ENCODE measurements at regions not wholly inside any gene's neighbourhood (a gene's known extent, or its start where the extent isn't known, plus 50 kb on each side); places are given as distances from the start of the nearest gene placed in this dataset.

DNA sequence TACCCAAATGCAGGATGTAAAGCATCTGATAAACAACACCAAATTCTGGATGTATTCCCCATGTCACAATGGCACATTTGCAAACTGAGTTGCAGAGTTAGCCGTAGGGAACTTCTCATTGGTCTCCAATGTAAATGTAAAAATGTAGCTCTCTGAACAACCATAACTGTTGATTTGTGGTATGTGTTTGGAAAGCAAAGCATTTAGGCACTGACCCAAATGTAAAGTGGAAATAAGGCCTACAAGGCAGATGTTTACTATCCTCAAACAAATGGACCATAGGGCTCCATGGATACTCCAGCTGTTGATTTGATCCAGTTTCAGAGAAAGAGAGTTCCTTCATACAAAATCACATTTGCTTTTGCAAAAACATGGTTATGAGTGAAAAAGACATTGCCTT, 223.0 kb upstream of the ELAC2 start:
- no peaks in the 10 kb centered on the region for H3K36me3 ChIP-seq
- no peak overlapping the region for H3K4me3 ChIP-seq
- H3K9me3 ChIP-seq, result no peaks in the 10 kb centered on the region
- no peak overlapping the region for H3K27ac ChIP-seq
- WGBS, 3 donors, result 72 to 84% (median 83%) methylated on average over 1 of the region's 1 CpG
- DNase-seq, result no peak
- intact Hi-C loops (cut with DNase I), result no loop called here
- H3K4me1 ChIP-seq (ENCODE audit: insufficient read depth), result no peaks in the 10 kb centered on the region
- TF ChIP-seq POLR2A (IDR thresholded peaks at IDR 0.05), result no peak
- TF ChIP-seq CTCF (IDR thresholded peaks at IDR 0.05), result no peak
- TF ChIP-seq EP300 (IDR thresholded peaks at IDR 0.05), result no peak
- no peaks in the 10 kb centered on the region for H3K27me3 ChIP-seq

- no peaks in the 10 kb centered on the region for H3K9me3 ChIP-seq
- TF ChIP-seq CTCF (IDR thresholded peaks at IDR 0.05), result no peak
- DNase-seq, result no peak
- H3K4me3 ChIP-seq, result no peak overlapping the region
- no peaks in the 10 kb centered on the region for H3K27me3 ChIP-seq
- H3K27ac ChIP-seq, result no peak overlapping the region
- H3K4me1 ChIP-seq (ENCODE audit: insufficient read depth), result no peaks in the 10 kb centered on the region
- 48 to 53% (median 51%) methylated on average over 11 of the region's 11 CpGs for WGBS, 3 donors
- H3K36me3 ChIP-seq, result no peaks in the 10 kb centered on the region
- intact Hi-C loops (cut with DNase I), result no loop called here
Observed at GRCh38 chr17:13230350-13231264, 212.8 kb upstream of the ELAC2 start.

- Histone ChIP-seq H3K4me1 (ENCODE audit: insufficient read depth) (no peaks in the 10 kb centered on the region), H3K36me3 (no peaks in the 10 kb centered on the region), H3K27ac (no peak overlapping the region), H3K4me3 (no peak overlapping the region), H3K27me3 (no peaks in the 10 kb centered on the region), H3K9me3 (no peaks in the 10 kb centered on the region)
- 46 to 53% (median 47%) methylated on average over 2 of the region's 2 CpGs for WGBS, 3 donors
- TF ChIP-seq EP300 (IDR thresholded peaks at IDR 0.05) (no peak), POLR2A (IDR thresholded peaks at IDR 0.05) (no peak), CTCF (IDR thresholded peaks at IDR 0.05) (no peak)
- intact Hi-C loops (cut with DNase I), result no loop called here
- DNase-seq, result no peak
Observed at GRCh38 chr17:13228225-13228624, 210.4 kb upstream of the ELAC2 start.

DNA sequence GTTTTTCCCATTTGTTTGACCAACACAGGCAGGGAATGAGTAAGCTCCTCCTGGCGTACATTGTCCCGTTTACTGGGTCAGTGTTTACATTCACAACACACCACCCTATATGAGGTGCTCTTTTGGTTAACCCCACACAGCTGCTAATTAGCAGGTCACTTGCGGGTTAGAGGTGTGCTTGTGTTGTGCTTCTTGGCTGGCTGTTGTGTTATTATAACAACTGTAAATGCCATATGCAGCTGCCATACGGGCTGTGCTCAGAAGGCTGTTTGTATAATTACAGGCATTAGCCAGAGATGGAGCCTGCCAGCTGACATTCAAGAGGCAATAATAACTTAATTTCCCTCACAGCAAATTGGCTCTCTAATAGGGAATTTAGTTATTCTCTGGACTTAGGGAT, 205.1 kb upstream of the ELAC2 start:
- no peaks in the 10 kb centered on the region for H3K36me3 ChIP-seq
- intact Hi-C loops (cut with DNase I), result no loop called here
- TF ChIP-seq POLR2A (IDR thresholded peaks at IDR 0.05) (no peak), EP300 (IDR thresholded peaks at IDR 0.05) (no peak)
- H3K4me3 ChIP-seq, result no peak overlapping the region
- DNase-seq, result no peak
- no peaks in the 10 kb centered on the region for H3K9me3 ChIP-seq
- H3K27ac ChIP-seq, result no peak overlapping the region
- 35 to 45% (median 38%) methylated on average over 4 of the region's 4 CpGs for WGBS, 3 donors
- H3K4me1 ChIP-seq (ENCODE audit: insufficient read depth), result no peaks in the 10 kb centered on the region
- no peaks in the 10 kb centered on the region for H3K27me3 ChIP-seq

DNA sequence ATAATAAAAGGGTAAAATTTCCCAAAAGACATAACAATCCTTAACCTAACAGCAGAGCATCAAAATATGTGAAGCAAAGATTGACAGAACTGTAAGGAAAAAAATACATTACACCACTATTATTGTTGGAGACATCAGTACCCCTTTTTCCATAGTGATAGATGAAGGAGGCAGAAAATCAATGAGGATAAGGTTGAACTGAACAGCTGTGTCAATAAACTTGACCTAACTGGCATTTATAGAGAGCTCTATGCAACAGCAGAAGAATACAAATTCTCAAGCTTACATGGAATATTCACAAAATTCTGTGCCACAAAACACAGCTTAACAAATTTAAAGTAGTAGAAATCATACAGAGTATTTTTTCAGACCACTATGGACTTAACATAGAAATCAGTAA, 195.0 kb upstream of the ELAC2 start:
- H3K4me1 ChIP-seq (ENCODE audit: insufficient read depth), result no peaks in the 10 kb centered on the region
- H3K36me3 ChIP-seq, result no peaks in the 10 kb centered on the region
- TF ChIP-seq EP300 (IDR thresholded peaks at IDR 0.05) (no peak), POLR2A (IDR thresholded peaks at IDR 0.05) (no peak), CTCF (IDR thresholded peaks at IDR 0.05) (no peak)
- no peaks in the 10 kb centered on the region for H3K27me3 ChIP-seq
- no peaks in the 10 kb centered on the region for H3K9me3 ChIP-seq
- intact Hi-C loops (cut with DNase I), result no loop called here
- no peak overlapping the region for H3K4me3 ChIP-seq
- no peak for DNase-seq
- H3K27ac ChIP-seq, result no peak overlapping the region
